B cell (primary cell): ENCODE measurements at regions not wholly inside any gene's neighbourhood (a gene's known extent, or its start where the extent isn't known, plus 50 kb on each side); places are given as distances from the start of the nearest gene placed in this dataset.

Experiments
- ATAC-seq: fragments of 200-7000 bp; cut with Tn5 transposase; one replicate; pipeline ENCODE4 v1.10.0; 2021; ENCODE audit warnings: low read depth, mild to moderate bottlenecking, moderate number of reproducible peaks, moderate library complexity
- CTCF ChIA-PET: fragments of 350-600 bp; sonication (Branson Sonifier 250); formaldehyde crosslinking; loops from one replicate; lab custom pipeline; 2021; ENCODE audit warnings: antibody characterized with exemption, inconsistent platforms; lab: Charles Lee
- POLR2A ChIA-PET: fragments of 350-600 bp; sonication (Branson Sonifier 250); formaldehyde crosslinking; loops from one replicate; lab custom pipeline; 2021; ENCODE audit warnings: antibody characterized with exemption; lab: Charles Lee
- DNase-seq: peaks from one replicate; pipeline ENCODE4 v3.0.0; 2013
- H2AFZ ChIP-seq: 2 replicates; pipeline ENCODE4 v1.6.1; 2012; ENCODE audit warnings: mild to moderate bottlenecking, low read depth, low read length; ENCODE audit not compliant: insufficient read depth, poor library complexity, severe bottlenecking
- H3K27ac ChIP-seq, 2 donors: 1 replicate in 1 of 2; 2 replicates in 1 of 2; pipeline ENCODE4 v1.5.1; 2012 to 2013; ENCODE audit warnings: low read length in 2 of 2, mild to moderate bottlenecking in 2 of 2, moderate library complexity in 1 of 2
- H3K27me3 ChIP-seq, 4 experiments: fragments of 200-600 bp in 1 of 4; sonication (generic) in 1 of 4; replicated peaks in 1 of 4; 1 replicate in 2 of 4; 2 replicates in 2 of 4; pipeline versions ENCODE4 v1.6.1 to v1.7.0; 2013 to 2016; ENCODE audit warnings: low read length in 3 of 4, mild to moderate bottlenecking in 2 of 4, mixed read lengths in 1 of 4, moderate library complexity in 1 of 4; ENCODE audit not compliant: insufficient read depth in 4 of 4, control insufficient read depth in 3 of 4; ENCODE audit errors: control extremely low read depth in 1 of 4
- H3K36me3 ChIP-seq, 2 experiments: replicated peaks in 1 of 2; 1 replicate in 1 of 2; 2 replicates in 1 of 2; pipeline versions ENCODE4 v1.6.1 to v1.7.1; 2013; ENCODE audit warnings: low read length in 1 of 2; ENCODE audit not compliant: insufficient read depth in 2 of 2, control insufficient read depth in 1 of 2; ENCODE audit errors: control extremely low read depth in 1 of 2, extremely low read depth in 1 of 2
- H3K4me1 ChIP-seq, 2 donors: fragments of 200-600 bp in 1 of 2; sonication (generic) in 1 of 2; 1 replicate in 1 of 2; 2 replicates in 1 of 2; pipeline versions ENCODE4 v1.5.1 to v1.6.1; 2013 to 2017; ENCODE audit warnings: low read length in 2 of 2; ENCODE audit not compliant: control insufficient read depth in 2 of 2, insufficient read depth in 2 of 2
- H3K4me2 ChIP-seq: replicated peaks from 2 replicates; pipeline ENCODE3; 2012; ENCODE audit warnings: mild to moderate bottlenecking, low read depth, low read length; ENCODE audit not compliant: poor library complexity, severe bottlenecking
- H3K4me3 ChIP-seq, 5 experiments: fragments of 200-600 bp in 1 of 5; sonication (generic) in 1 of 5; 1 replicate in 3 of 5; 2 replicates in 2 of 5; pipeline versions ENCODE4 v1.5.1 to v1.7.0; 2011 to 2016; ENCODE audit warnings: low read length in 4 of 5, mild to moderate bottlenecking in 4 of 5, low read depth in 2 of 5, control low read depth in 1 of 5, moderate library complexity in 1 of 5; ENCODE audit not compliant: insufficient read depth in 1 of 5; ENCODE audit errors: control extremely low read depth in 1 of 5, extremely low read depth in 1 of 5
- H3K79me2 ChIP-seq: fragments of 200-600 bp; sonication (generic); one replicate; pipeline ENCODE4 v1.6.0; 2016; ENCODE audit warnings: low read length; ENCODE audit not compliant: control insufficient read depth, insufficient read depth
- H3K9ac ChIP-seq: fragments of 200-600 bp; sonication (generic); 2 replicates; pipeline ENCODE4 v1.6.1; 2017; ENCODE audit warnings: mild to moderate bottlenecking, low read length, moderate library complexity
- H3K9me3 ChIP-seq, 3 donors: one replicate each; pipeline versions ENCODE4 v1.6.1 to v1.7.1; 2013; ENCODE audit warnings: low read length in 2 of 3; ENCODE audit not compliant: control insufficient read depth in 2 of 3, insufficient read depth in 1 of 3; ENCODE audit errors: control extremely low read depth in 1 of 3
- H4K20me1 ChIP-seq: 2 replicates; pipeline ENCODE4 v1.6.0; 2012; ENCODE audit warnings: mild to moderate bottlenecking, low read length; ENCODE audit not compliant: insufficient read depth, control insufficient read depth, poor library complexity, severe bottlenecking
- H3K27ac Mint-ChIP-seq: one replicate; pipeline ENCODE4 v1.8.0; 2021; ENCODE audit warnings: mixed read lengths
- H3K27me3 Mint-ChIP-seq: one replicate; pipeline ENCODE4 v1.8.0; 2021; ENCODE audit warnings: mixed read lengths
- H3K4me1 Mint-ChIP-seq: one replicate; pipeline ENCODE4 v1.8.0; 2021; ENCODE audit warnings: mixed read lengths
- H3K4me3 Mint-ChIP-seq: one replicate; pipeline ENCODE4 v1.8.0; 2021; ENCODE audit warnings: mixed read lengths
- H3K9me3 Mint-ChIP-seq: one replicate; pipeline ENCODE4 v1.8.0; 2022; ENCODE audit warnings: mixed read lengths; ENCODE audit not compliant: insufficient read depth
- EZH2 ChIP-seq: IDR thresholded peaks from 2 replicates; pipeline ENCODE4 v1.6.1; 2012; ENCODE audit warnings: borderline replicate concordance, low read depth, mild to moderate bottlenecking, moderate library complexity, low read length; ENCODE audit not compliant: insufficient read depth, poor library complexity, severe bottlenecking
- WGBS: methylation state at CpG from one replicate; pipeline ENCODE4 v1.1.5; 2013; ENCODE audit warnings: missing lambda C conversion rate; ENCODE audit not compliant: insufficient coverage; 5-methylcytosine and 5-hydroxymethylcytosine counted together
- intact Hi-C: fragments of 100-400 bp; cut with micrococcal nuclease; formaldehyde crosslinking; loops from one replicate; pipeline ENCODE4 v1.10.0; 2022
- TF ChIP-seq, protein P1 (sequence below): fragments of 200-600 bp; IDR thresholded peaks from one replicate; pipeline ENCODE4 v1.8.0; 2022; ENCODE audit warnings: antibody characterized with exemption, mild to moderate bottlenecking

DNA sequence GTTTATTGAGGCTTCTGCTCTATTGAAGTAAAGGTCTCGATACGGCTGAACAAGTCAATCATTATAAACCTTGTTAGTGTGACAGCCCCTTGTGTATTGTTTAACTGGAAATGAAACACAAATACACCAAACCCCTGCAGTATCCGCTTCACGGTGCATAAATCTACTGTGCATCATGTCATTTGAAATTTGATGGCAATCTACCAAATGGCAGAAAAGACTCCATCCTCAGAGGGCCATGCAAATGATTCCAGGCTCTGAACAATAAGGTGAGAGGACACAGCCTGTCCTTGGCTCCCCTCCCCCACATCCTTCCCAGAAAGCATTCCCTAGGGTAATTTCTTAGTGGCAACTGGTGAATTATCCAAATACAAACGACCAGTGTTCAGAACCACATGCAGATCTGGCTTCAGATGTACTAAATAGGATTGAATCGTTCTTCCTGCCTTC is 80.6 kb downstream of the ADCYAP1 start:
- intact Hi-C loops, result no loop called here
- H3K36me3 ChIP-seq, result no peaks in the 10 kb centered on the region
- H3K27ac ChIP-seq, result no peak overlapping the region
- Mint-ChIP-seq H3K4me1 (no peaks in the 10 kb centered on the region), H3K4me3 (no peak overlapping the region), H3K27ac (no peak overlapping the region), H3K27me3 (no peaks in the 10 kb centered on the region), H3K9me3 (peaks cover 2% of the 10 kb centered on the region)
- no peak overlapping the region for H2AFZ ChIP-seq
- no peak for TF ChIP-seq EZH2
- TF ChIP-seq, protein P1, sequence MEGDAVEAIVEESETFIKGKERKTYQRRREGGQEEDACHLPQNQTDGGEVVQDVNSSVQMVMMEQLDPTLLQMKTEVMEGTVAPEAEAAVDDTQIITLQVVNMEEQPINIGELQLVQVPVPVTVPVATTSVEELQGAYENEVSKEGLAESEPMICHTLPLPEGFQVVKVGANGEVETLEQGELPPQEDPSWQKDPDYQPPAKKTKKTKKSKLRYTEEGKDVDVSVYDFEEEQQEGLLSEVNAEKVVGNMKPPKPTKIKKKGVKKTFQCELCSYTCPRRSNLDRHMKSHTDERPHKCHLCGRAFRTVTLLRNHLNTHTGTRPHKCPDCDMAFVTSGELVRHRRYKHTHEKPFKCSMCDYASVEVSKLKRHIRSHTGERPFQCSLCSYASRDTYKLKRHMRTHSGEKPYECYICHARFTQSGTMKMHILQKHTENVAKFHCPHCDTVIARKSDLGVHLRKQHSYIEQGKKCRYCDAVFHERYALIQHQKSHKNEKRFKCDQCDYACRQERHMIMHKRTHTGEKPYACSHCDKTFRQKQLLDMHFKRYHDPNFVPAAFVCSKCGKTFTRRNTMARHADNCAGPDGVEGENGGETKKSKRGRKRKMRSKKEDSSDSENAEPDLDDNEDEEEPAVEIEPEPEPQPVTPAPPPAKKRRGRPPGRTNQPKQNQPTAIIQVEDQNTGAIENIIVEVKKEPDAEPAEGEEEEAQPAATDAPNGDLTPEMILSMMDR, result no peak
- peaks cover 0 to 4% (median 0%) of the 10 kb centered on the region in 3 donors for H3K9me3 ChIP-seq
- no peaks in the 10 kb centered on the region for H3K27me3 ChIP-seq
- ATAC-seq, result no peak
- H3K79me2 ChIP-seq, result no peaks in the 10 kb centered on the region
- DNase-seq, result no peak
- no peak overlapping the region for H3K9ac ChIP-seq
- ChIA-PET CTCF (no interaction called here), POLR2A (no interaction called here)
- H3K4me1 ChIP-seq, result no peaks in the 10 kb centered on the region
- 36% methylated on average over 4 of the region's 6 CpGs for WGBS
- H3K4me3 ChIP-seq, result no peak overlapping the region
- no peak overlapping the region for H3K4me2 ChIP-seq
- no peaks in the 10 kb centered on the region for H4K20me1 ChIP-seq

DNA sequence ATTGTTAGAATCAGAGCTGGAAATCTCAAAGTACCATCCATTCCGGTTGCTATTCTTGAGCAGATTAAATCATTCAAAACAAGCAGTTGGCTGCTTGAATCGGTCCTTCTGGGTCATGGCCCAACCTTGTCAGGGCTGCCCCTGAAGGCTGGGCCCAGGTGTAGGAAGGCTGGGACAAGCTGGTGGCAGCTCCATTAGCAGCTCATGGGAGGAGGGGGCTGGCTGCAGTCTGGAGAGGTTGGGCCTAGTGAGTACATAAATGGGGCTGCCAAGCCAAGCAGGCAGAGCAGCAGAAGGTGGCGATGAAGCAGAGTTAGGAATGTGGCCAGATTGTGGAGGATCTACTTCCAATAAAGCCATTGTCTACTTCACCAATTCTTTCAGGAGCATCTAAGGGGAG is 81.4 kb downstream of the ADCYAP1 start:
- DNase-seq (no peak), ATAC-seq (no peak)
- WGBS, result 85% methylated on average over 2 of the region's 3 CpGs
- ChIA-PET POLR2A (no interaction called here), CTCF (no interaction called here)
- Mint-ChIP-seq H3K4me3 (no peak overlapping the region), H3K27ac (no peak overlapping the region), H3K4me1 (no peaks in the 10 kb centered on the region), H3K9me3 (peaks cover 2% of the 10 kb centered on the region), H3K27me3 (no peaks in the 10 kb centered on the region)
- Histone ChIP-seq H3K27me3 (no peaks in the 10 kb centered on the region), H3K79me2 (no peaks in the 10 kb centered on the region), H3K9ac (no peak overlapping the region), H3K4me1 (no peaks in the 10 kb centered on the region), H3K9me3 (peaks cover 0 to 3% (median 0%) of the 10 kb centered on the region in 3 donors), H3K4me3 (no peak overlapping the region), H4K20me1 (no peaks in the 10 kb centered on the region), H3K36me3 (no peaks in the 10 kb centered on the region), H3K27ac (no peak overlapping the region), H2AFZ (no peak overlapping the region), H3K4me2 (no peak overlapping the region)
- intact Hi-C loops, result no loop called here
- TF ChIP-seq, protein P1, result no peak
- no peak for TF ChIP-seq EZH2
